RWPE1 (cell line): ENCODE measurements at regions not wholly inside any gene's neighbourhood (a gene's known extent, or its start where the extent isn't known, plus 50 kb on each side); places are given as distances from the start of the nearest gene placed in this dataset.

ENCODE experiments used
- CTCF ChIA-PET: fragments of 350-600 bp; sonication (Branson Sonifier 250); formaldehyde crosslinking; extraction: SDS; loops from one replicate; lab custom pipeline; 2021; lab: Yijun Ruan, JAX
- POLR2A ChIA-PET: fragments of 400-600 bp; formaldehyde crosslinking; extraction: SDS; loops from one replicate; lab custom pipeline; 2020; ENCODE audit warnings: antibody characterized with exemption; ENCODE audit not compliant: low non-redundant PET; lab: Yijun Ruan, JAX
- DNase-seq: peaks from one replicate; pipeline ENCODE4 v3.0.0; 2012; ENCODE audit warnings: low spot score
- H3K27ac ChIP-seq: fragments of 450-650 bp; 2 replicates; pipeline ENCODE4 v1.5.1; 2017
- TF ChIP-seq, protein P1 (sequence below): fragments of 450-650 bp; conservative IDR thresholded peaks from 2 replicates; pipeline ENCODE4 v1.5.1; 2017; ENCODE audit warnings: low read depth, mild to moderate bottlenecking

DNA sequence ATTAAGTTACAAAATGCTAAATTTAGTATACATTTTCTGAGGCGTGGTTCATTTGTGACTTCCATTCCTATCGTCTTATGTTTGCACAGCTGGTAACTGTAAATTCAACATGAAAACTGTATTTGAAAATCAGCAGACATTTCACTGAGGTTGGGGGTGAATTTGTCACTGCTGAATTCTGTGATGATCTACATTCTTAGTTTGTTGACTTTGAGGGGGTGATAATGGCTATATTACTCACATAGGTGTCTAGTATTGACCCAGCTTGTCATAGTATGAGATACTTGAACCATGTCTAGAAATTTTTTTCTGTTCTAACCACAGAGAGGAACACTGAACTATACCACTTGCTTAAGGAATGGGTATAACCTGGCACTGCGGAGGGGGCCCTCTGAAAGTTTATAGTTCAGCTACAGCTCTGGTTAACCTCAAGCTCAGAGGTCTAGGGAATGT is 313.3 kb downstream of the PIK3R1 start:
- no peak overlapping the region for H3K27ac ChIP-seq
- TF ChIP-seq, protein P1, sequence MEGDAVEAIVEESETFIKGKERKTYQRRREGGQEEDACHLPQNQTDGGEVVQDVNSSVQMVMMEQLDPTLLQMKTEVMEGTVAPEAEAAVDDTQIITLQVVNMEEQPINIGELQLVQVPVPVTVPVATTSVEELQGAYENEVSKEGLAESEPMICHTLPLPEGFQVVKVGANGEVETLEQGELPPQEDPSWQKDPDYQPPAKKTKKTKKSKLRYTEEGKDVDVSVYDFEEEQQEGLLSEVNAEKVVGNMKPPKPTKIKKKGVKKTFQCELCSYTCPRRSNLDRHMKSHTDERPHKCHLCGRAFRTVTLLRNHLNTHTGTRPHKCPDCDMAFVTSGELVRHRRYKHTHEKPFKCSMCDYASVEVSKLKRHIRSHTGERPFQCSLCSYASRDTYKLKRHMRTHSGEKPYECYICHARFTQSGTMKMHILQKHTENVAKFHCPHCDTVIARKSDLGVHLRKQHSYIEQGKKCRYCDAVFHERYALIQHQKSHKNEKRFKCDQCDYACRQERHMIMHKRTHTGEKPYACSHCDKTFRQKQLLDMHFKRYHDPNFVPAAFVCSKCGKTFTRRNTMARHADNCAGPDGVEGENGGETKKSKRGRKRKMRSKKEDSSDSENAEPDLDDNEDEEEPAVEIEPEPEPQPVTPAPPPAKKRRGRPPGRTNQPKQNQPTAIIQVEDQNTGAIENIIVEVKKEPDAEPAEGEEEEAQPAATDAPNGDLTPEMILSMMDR = no peak
- no peak for DNase-seq
- POLR2A ChIA-PET = no interaction called here
- CTCF ChIA-PET = no interaction called here

DNA sequence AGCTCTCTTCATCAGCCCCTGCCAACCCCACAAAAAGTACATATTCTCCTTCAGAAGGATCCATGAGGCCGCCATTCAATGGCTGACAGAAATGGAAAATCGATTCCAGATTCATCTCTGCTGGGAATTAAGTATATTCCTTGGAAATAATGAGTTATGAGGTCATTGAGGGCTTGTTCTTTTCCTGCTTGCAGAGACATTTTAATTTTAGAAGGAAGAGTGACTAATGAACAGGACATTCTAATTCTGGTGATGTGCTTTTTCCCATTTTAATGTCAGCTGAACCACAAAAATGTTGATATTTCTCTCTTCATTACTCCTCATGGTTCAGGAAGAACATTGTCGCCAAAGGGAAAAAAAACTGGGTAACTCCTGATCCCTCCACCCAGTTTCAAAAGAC is 314.0 kb downstream of the PIK3R1 start:
- POLR2A ChIA-PET = no interaction called here

DNA sequence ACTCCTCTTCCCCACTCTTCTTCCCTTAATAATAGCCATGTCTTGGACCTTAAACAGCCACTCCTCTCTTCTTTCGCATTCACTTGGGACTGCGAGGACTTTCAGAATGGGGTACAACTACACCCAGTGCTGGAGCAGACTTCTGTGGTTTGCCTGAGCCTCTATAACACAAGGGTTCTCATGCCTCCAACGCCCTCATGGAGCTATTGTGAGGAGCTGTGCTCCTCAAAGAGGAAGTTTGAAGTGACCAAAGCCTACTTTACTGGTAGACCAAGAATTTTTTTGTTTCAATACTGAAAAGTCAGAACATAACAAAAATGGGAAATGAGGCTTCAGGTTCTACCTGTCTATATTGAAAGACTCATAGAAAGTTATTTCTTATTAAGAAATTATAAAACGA is 316.4 kb downstream of the PIK3R1 start:
- no peak overlapping the region for H3K27ac ChIP-seq
- TF ChIP-seq, protein P1 = no peak
- ChIA-PET CTCF (no interaction called here), POLR2A (no interaction called here)
- no peak for DNase-seq

More for the DNA sequence above, 314.0 kb downstream of the PIK3R1 start:
- TF ChIP-seq, protein P1 = no peak
- no peak overlapping the region for H3K27ac ChIP-seq
- CTCF ChIA-PET = interaction anchor here (0.5 kb wide), 1 partner anchor 1085 kb away, joined by 3 read pairs; no protein-coding TSS in a partner anchor
- no peak for DNase-seq

DNA sequence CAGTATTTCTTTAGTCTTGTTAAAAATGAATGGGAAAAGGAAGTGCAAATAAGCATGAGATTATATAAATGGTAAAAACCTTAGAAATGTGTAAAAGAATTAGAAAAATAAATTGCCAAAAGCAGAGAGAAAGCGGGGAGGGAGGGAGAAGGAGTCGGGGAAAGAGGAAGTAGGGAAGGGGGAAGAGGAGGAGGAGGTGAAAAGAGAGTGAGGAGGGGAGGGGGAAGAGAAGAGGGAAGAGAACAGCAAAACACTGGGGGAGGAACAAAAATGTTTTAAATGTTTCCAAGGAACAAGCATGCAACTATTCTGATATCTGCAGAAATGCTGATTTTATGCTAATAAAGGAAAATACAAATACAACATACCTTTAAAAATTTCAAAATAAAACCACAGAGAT is 317.5 kb downstream of the PIK3R1 start:
- H3K27ac ChIP-seq = no peak overlapping the region
- POLR2A ChIA-PET = no interaction called here
- TF ChIP-seq, protein P1 = no peak
- no peak for DNase-seq
- CTCF ChIA-PET = no interaction called here

DNA sequence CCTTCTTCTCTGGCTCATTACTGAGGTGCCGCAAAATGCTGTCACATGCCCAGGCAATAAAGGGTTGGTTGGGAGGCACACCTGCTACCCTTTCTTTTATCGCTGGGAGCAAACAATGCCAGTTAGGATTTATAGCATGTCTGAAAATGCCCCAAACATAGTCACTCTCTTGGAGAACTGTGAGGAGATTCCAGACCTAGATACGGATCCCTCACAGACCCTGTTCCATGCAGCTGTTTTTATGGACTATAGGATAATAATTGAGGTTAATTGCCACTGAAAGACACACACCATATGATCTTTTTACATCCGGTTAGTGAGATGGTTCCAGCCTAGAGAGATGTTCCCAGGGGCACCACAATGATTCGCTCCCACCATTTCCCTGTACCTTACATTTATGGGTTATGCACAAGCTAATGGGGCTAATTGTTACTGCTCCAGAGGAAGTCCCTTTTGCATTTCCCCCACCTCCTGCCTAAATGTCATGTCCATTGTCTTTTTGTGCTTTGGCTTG is 318.1 kb downstream of the PIK3R1 start:
- CTCF ChIA-PET = interaction anchor here (0.6 kb wide), 1 partner anchor 12 kb away, joined by 4 read pairs; no protein-coding TSS in a partner anchor
- DNase-seq = no peak
- TF ChIP-seq, protein P1 = no peak
- POLR2A ChIA-PET = no interaction called here
- H3K27ac ChIP-seq = no peak overlapping the region

DNA sequence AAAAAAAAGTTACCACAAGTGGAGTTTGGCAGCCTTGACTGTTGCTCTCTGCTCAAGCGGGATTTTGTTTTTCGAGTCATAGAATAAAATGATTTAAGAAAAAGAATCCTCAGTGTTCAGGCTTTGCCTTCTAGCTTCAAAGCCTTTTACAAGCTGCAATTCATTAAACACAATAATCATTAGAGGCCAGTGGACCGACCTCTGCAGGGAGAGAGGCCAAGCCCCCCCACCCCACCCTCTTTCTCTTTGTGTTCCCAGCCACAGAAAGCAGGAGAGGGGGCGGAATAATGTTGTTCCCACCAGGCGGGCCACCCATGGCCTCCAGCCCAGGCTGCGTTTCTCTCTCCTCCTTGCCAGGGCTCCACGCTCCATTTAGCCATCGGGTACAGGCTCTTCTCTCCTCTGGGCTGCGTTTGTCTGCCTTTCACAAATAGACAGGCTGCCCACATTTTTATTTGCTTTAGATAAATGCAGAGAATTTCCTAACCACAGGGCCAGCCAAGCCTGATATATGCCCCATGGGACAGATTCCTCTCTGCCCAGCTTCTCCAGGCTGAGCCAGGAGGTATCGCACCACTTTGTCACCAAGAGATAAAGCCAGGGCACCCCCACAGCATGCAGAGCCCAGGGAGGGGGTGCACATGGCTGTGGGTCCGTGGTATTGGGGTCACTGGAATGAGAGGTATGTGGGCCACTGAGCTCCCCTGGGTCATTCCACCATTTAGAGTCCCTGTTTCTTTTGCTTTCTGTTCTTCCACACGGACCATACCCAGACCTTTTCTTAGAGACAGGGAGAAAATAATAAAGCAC is 318.8 kb downstream of the PIK3R1 start:
- ChIA-PET CTCF (interaction anchor here (0.6 kb wide), 1 partner anchor 10 kb away, joined by 4 read pairs; no protein-coding TSS in a partner anchor), POLR2A (no interaction called here)
- TF ChIP-seq, protein P1 = no peak
- no peak overlapping the region for H3K27ac ChIP-seq
- no peak for DNase-seq
